Panc1 (cell line): ENCODE measurements at regions not wholly inside any gene's neighbourhood (a gene's known extent, or its start where the extent isn't known, plus 50 kb on each side); places are given as distances from the start of the nearest gene placed in this dataset.

Experiments
- ATAC-seq: fragments of 200-7000 bp; cut with Tn5 transposase; 2 replicates; pipeline ENCODE4 v1.9.1; 2020; ENCODE audit warnings: mild to moderate bottlenecking, moderate library complexity
- BruUV-seq: library from RNA; stranded (reverse); fragments of 400-500 nt; replicated peaks from 2 replicates; lab custom pipeline; 2021; lab: Mats Ljungman, UMichigan
- CTCF ChIA-PET: fragments of 300-600 bp; sonication (Branson Sonifier 250); formaldehyde crosslinking; loops from one replicate; lab custom pipeline; 2022; ENCODE audit warnings: antibody characterized with exemption; lab: Charles Lee
- POLR2A ChIA-PET: fragments of 300-600 bp; sonication (Branson Sonifier 250); formaldehyde crosslinking; loops from one replicate; lab custom pipeline; 2022; ENCODE audit warnings: antibody characterized with exemption; lab: Charles Lee
- DNase-seq: peaks from one replicate; pipeline ENCODE4 v3.0.0-alpha.2; 2010; ENCODE audit warnings: low read depth, low spot score
- H3K27ac ChIP-seq: 2 replicates; pipeline ENCODE4 v1.5.1; 2011; ENCODE audit warnings: mild to moderate bottlenecking, low read length, inconsistent platforms
- H3K27me3 ChIP-seq: fragments of 200-500 bp; sonication (Bioruptor generic); 2 replicates; pipeline ENCODE4 v1.6.0; 2014; ENCODE audit warnings: low read length, inconsistent platforms; ENCODE audit not compliant: control insufficient read depth, insufficient read depth
- H3K36me3 ChIP-seq: fragments of 200-500 bp; sonication (Bioruptor generic); 2 replicates; pipeline ENCODE4 v1.5.1; 2014; ENCODE audit warnings: inconsistent platforms, mild to moderate bottlenecking, low read length, moderate library complexity; ENCODE audit not compliant: control insufficient read depth, insufficient read depth
- H3K4me1 ChIP-seq: 2 replicates; pipeline ENCODE4 v1.5.1; 2011; ENCODE audit warnings: inconsistent platforms, mild to moderate bottlenecking, low read length, moderate library complexity; ENCODE audit not compliant: control insufficient read depth, insufficient read depth
- H3K4me3 ChIP-seq, 2 experiments: 2 replicates each; pipeline ENCODE4 v1.5.1; 2011 to 2012; ENCODE audit warnings: low read depth in 2 of 2, low read length in 2 of 2, mild to moderate bottlenecking in 2 of 2, inconsistent platforms in 1 of 2, moderate library complexity in 1 of 2
- H3K9me3 ChIP-seq: fragments of 200-500 bp; sonication (Bioruptor generic); 2 replicates; pipeline ENCODE4 v1.5.1; 2014; ENCODE audit warnings: low read depth, mild to moderate bottlenecking, inconsistent platforms, low read length, moderate library complexity; ENCODE audit not compliant: control insufficient read depth, insufficient read depth
- CTCF ChIP-seq: fragments of 450-650 bp; IDR thresholded peaks from 2 replicates; pipeline ENCODE4 v1.5.1; 2017; ENCODE audit warnings: mild to moderate bottlenecking
- POLR2AphosphoS5 ChIP-seq: IDR thresholded peaks from 2 replicates; pipeline ENCODE4 v1.6.1; 2012; ENCODE audit warnings: mild to moderate bottlenecking, low read depth, low read length, moderate library complexity
- REST ChIP-seq, 2 experiments: IDR thresholded peaks; 2 replicates each; pipeline ENCODE4 v1.6.1; 2011 to 2012; ENCODE audit warnings: low read depth in 2 of 2, control low read depth in 1 of 2, low read length in 1 of 2, mild to moderate bottlenecking in 1 of 2, moderate library complexity in 1 of 2; ENCODE audit not compliant: insufficient read depth in 1 of 2
- SIN3A ChIP-seq: IDR thresholded peaks from 2 replicates; pipeline ENCODE4 v1.6.1; 2012; ENCODE audit warnings: low read depth, mild to moderate bottlenecking, low read length, moderate library complexity, borderline replicate concordance; ENCODE audit not compliant: insufficient read depth
- TCF7L2 ChIP-seq: IDR thresholded peaks from 2 replicates; pipeline ENCODE4 v1.6.1; 2011; ENCODE audit warnings: mild to moderate bottlenecking, low read depth, low read length, inconsistent platforms
- in situ Hi-C: cut with HindIII; loops from 2 replicates; pipeline ENCODE4 v1.10.0; 2016; ENCODE audit warnings: low sequenced_read_pairs, low pct_unique_long_range_greater_than_20kb
- intact Hi-C: fragments of 100-400 bp; cut with micrococcal nuclease; formaldehyde crosslinking; loops from one replicate; pipeline ENCODE4 v1.10.0; 2022; ENCODE audit not compliant: unreplicated experiment

GRCh38 chr7:52283335-52283734 is 752.1 kb upstream of the POM121L12 start:
- DNase-seq, result no peak
- Histone ChIP-seq H3K4me1 (no peaks in the 10 kb centered on the region), H3K27me3 (no peaks in the 10 kb centered on the region), H3K4me3 (no peak overlapping the region), H3K36me3 (no peaks in the 10 kb centered on the region), H3K27ac (no peak overlapping the region), H3K9me3 (no peaks in the 10 kb centered on the region)
- ChIA-PET POLR2A (no interaction called here), CTCF (no interaction called here)
- ATAC-seq, result no peak
- no TSS peak for BruUV-seq
- intact Hi-C loops, result no loop called here
- TF ChIP-seq SIN3A, result no peak
- no peak for TF ChIP-seq POLR2AphosphoS5
- TF ChIP-seq REST (IDR thresholded peaks at IDR 0.05; ENCODE audit: insufficient read depth in 1 of 2, low read depth in 2 of 2, low read length in 1 of 2), result no peak
- no peak for TF ChIP-seq CTCF
- no peak for TF ChIP-seq TCF7L2
- in situ Hi-C loops, result no loop called here

GRCh38 chr7:52273685-52274610 is 761.5 kb upstream of the POM121L12 start:
- no peak for ATAC-seq
- intact Hi-C loops, result no loop called here
- Histone ChIP-seq H3K4me1 (no peaks in the 10 kb centered on the region), H3K9me3 (no peaks in the 10 kb centered on the region), H3K27ac (no peak overlapping the region), H3K27me3 (no peaks in the 10 kb centered on the region), H3K4me3 (no peak overlapping the region), H3K36me3 (no peaks in the 10 kb centered on the region)
- DNase-seq, result no peak
- BruUV-seq, result no TSS peak
- in situ Hi-C loops, result no loop called here
- ChIA-PET CTCF (no interaction called here), POLR2A (no interaction called here)
- TF ChIP-seq CTCF (no peak), SIN3A (no peak), REST (IDR thresholded peaks at IDR 0.05; ENCODE audit: insufficient read depth in 1 of 2, low read depth in 2 of 2, low read length in 1 of 2) (no peak), TCF7L2 (no peak), POLR2AphosphoS5 (no peak)
